GM12874 (cell line): ENCODE measurements at regions not wholly inside any gene's neighbourhood (a gene's known extent, or its start where the extent isn't known, plus 50 kb on each side); places are given as distances from the start of the nearest gene placed in this dataset.

Experiments
- CTCF ChIP-seq: IDR thresholded peaks from 2 replicates; pipeline ENCODE4 v1.5.1; 2011; ENCODE audit warnings: low read depth, mild to moderate bottlenecking, control low read depth, low read length, moderate library complexity; ENCODE audit not compliant: insufficient read depth

- TF ChIP-seq CTCF, result no peak
Measured at GRCh38 chr19:34049944-34050343, 122.4 kb upstream of the LSM14A start.

- TF ChIP-seq CTCF, result no peak
Measured at GRCh38 chr19:34051255-34051654, 121.0 kb upstream of the LSM14A start.

- TF ChIP-seq CTCF, result no peak
Measured at GRCh38 chr19:34057155-34057554, 115.1 kb upstream of the LSM14A start.

- TF ChIP-seq CTCF, result no peak
Measured at GRCh38 chr19:34066007-34066643, 106.2 kb upstream of the LSM14A start.

GRCh38 chr19:34067861-34068271, 104.4 kb upstream of the LSM14A start:
- TF ChIP-seq CTCF, result no peak

- no peak for TF ChIP-seq CTCF
Measured at GRCh38 chr19:34075661-34076091, 96.6 kb upstream of the LSM14A start.

GRCh38 chr19:34082289-34083077, 89.8 kb upstream of the LSM14A start:
- TF ChIP-seq CTCF, result no peak
